ENCODE measurements at regions not wholly inside any gene's neighbourhood (a gene's known extent, or its start where the extent isn't known, plus 50 kb on each side); places are given as distances from the start of the nearest gene placed in this dataset.
"Not testable (repeated sequence)": the region's sequence is repeated elsewhere in the genome, so short reads cannot be mapped to it uniquely, and the experiment has no call there.

DNA sequence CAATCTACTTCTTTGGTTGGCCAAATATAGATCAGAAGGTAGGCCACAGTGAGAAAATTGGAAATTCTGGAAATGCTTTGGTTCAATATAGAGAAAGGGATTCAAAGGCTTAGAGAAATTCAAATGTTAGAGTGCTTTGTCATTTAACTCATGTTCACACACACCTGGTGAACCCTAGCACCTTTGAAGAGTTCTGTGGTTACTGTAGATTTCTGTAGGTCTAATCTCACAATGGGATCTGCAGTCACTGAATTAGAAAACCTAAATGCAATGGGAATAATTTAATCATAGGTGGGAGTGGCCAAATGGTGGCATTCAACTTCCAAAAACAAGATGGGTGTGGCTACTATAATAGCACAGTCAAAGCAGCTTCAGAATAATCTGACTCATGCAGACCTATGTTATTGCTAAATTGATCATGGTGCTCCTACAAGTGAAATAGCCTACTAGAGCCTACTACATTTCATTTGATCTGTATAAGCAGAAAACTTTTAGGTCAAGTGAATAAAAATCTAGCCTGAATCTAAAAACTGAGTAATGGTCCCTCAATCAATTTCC, 1152.9 kb downstream of the PCDH9 start:
- H3K4me3 Mint-ChIP-seq (ENCODE audit: low read depth): no peak overlapping the region
- no peak for DNase-seq (ENCODE audit: low spot score, unreplicated experiment)
- no peaks in the 10 kb centered on the region for H3K4me1 Mint-ChIP-seq (ENCODE audit: low read depth)
- H3K27ac Mint-ChIP-seq: no peak overlapping the region
- no peaks in the 10 kb centered on the region for H3K9me3 Mint-ChIP-seq (ENCODE audit: low read depth)
- H3K36me3 Mint-ChIP-seq (ENCODE audit: insufficient read depth): no peaks in the 10 kb centered on the region
- no peak for TF ChIP-seq CTCF (IDR thresholded peaks at IDR 0.05; ENCODE audit: unreplicated experiment)
- no peaks in the 10 kb centered on the region for H3K27me3 Mint-ChIP-seq

DNA sequence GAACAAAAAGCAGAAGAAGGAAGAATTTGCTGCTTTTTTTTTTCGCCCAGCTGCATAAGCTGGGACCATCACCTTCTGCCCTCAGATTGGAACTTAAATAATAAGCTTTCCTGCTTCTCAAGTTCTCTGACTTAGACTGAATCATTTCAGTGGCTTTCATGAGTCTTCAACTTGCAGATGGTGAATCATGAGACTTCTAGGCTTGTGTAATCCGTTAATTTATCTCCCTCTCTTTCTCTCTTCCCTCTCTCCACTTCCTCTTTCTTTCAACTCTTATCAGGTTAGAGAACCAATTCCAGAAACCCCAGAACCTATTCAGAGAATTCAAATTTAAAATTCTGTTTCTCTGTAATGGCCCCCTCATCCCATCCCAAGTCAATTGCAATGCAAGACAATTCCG, 1153.7 kb downstream of the PCDH9 start:
- Mint-ChIP-seq H3K27ac (no peak overlapping the region), H3K4me3 (ENCODE audit: low read depth) (no peak overlapping the region), H3K27me3 (no peaks in the 10 kb centered on the region), H3K4me1 (ENCODE audit: low read depth) (peaks cover 3% of the 10 kb centered on the region), H3K36me3 (ENCODE audit: insufficient read depth) (no peaks in the 10 kb centered on the region), H3K9me3 (ENCODE audit: low read depth) (no peaks in the 10 kb centered on the region)
- DNase-seq (ENCODE audit: low spot score, unreplicated experiment): no peak
- no peak for TF ChIP-seq CTCF (IDR thresholded peaks at IDR 0.05; ENCODE audit: unreplicated experiment)

GRCh38 chr13:66074018-66074615, 1156.0 kb downstream of the PCDH9 start:
- H3K27ac Mint-ChIP-seq: no peak overlapping the region

DNA sequence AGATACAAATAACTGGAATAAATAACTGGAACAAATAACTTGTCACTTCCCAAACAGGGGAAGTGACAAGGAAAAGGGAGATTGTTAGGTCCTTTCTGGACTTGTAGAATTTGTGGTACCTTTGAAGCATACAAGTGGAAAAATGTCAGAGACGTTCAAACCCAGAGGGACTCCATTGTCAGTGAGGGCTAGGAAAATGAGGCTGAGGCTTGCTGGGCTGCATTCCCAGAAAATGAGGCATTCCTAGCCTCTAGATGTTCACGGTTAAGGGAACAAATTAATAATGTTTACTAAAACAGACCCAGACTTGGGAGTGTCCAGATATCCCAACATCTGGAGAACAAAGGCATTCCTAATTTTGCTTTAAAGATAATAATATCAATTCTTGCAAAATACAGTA, 1158.0 kb downstream of the PCDH9 start:
- not testable (repeated sequence) for H3K27ac Mint-ChIP-seq; H3K4me1 Mint-ChIP-seq (ENCODE audit: low read depth); DNase-seq (ENCODE audit: low spot score, unreplicated experiment); H3K4me3 Mint-ChIP-seq (ENCODE audit: low read depth); H3K36me3 Mint-ChIP-seq (ENCODE audit: insufficient read depth); H3K9me3 Mint-ChIP-seq (ENCODE audit: low read depth); H3K27me3 Mint-ChIP-seq

More at GRCh38 chr13:66074018-66074615, 1156.0 kb downstream of the PCDH9 start:
- Mint-ChIP-seq H3K27me3 (no peaks in the 10 kb centered on the region), H3K4me1 (ENCODE audit: low read depth) (peaks cover 6% of the 10 kb centered on the region), H3K36me3 (ENCODE audit: insufficient read depth) (no peaks in the 10 kb centered on the region), H3K4me3 (ENCODE audit: low read depth) (no peak overlapping the region), H3K9me3 (ENCODE audit: low read depth) (no peaks in the 10 kb centered on the region)
- TF ChIP-seq CTCF (IDR thresholded peaks at IDR 0.05; ENCODE audit: unreplicated experiment): no peak
- DNase-seq (ENCODE audit: low spot score, unreplicated experiment): no peak

- Mint-ChIP-seq H3K27ac (no peak overlapping the region), H3K9me3 (ENCODE audit: low read depth) (no peaks in the 10 kb centered on the region), H3K4me1 (ENCODE audit: low read depth) (peaks cover 6% of the 10 kb centered on the region), H3K4me3 (ENCODE audit: low read depth) (no peak overlapping the region), H3K36me3 (ENCODE audit: insufficient read depth) (no peaks in the 10 kb centered on the region), H3K27me3 (no peaks in the 10 kb centered on the region)
- DNase-seq (ENCODE audit: low spot score, unreplicated experiment): no peak
- TF ChIP-seq CTCF (IDR thresholded peaks at IDR 0.05; ENCODE audit: unreplicated experiment): no peak
These were observed 1158.5 kb downstream of the PCDH9 start for GRCh38 chr13:66071608-66072007.

DNA sequence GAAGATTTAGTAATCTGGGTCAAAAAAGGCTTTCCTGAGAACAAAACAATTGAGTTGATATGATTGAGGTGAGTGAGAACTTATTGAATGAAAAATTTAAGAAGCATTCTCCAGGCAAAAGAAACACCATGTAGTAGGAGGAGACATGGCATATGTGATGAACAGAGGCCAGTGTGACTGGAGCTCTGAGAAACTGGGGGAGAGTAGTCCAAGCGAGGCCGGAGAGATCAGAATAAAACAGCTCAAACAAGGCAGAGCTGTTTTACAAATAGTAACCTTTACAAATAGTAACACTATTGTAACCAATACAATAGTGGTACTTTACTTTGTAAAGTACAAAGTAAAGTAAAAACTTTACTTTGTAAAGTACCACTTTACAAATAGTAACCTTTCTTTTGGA, 1159.1 kb downstream of the PCDH9 start:
- Mint-ChIP-seq H3K4me1 (ENCODE audit: low read depth) (peaks cover 6% of the 10 kb centered on the region), H3K27ac (no peak overlapping the region), H3K27me3 (no peaks in the 10 kb centered on the region), H3K9me3 (ENCODE audit: low read depth) (no peaks in the 10 kb centered on the region), H3K4me3 (ENCODE audit: low read depth) (no peak overlapping the region), H3K36me3 (ENCODE audit: insufficient read depth) (no peaks in the 10 kb centered on the region)
- TF ChIP-seq CTCF (IDR thresholded peaks at IDR 0.05; ENCODE audit: unreplicated experiment): no peak
- no peak for DNase-seq (ENCODE audit: low spot score, unreplicated experiment)
